NCI-H1092 (cell line): ENCODE measurements at regions not wholly inside any gene's neighbourhood (a gene's known extent, or its start where the extent isn't known, plus 50 kb on each side); places are given as distances from the start of the nearest gene placed in this dataset.
"Not testable (repeated sequence)": the region's sequence is repeated elsewhere in the genome, so short reads cannot be mapped to it uniquely, and the experiment has no call there.

Experiments
- DNase-seq: peaks from one replicate; lab custom pipeline; 2025; lab: John Stamatoyannopoulos, UW

DNA sequence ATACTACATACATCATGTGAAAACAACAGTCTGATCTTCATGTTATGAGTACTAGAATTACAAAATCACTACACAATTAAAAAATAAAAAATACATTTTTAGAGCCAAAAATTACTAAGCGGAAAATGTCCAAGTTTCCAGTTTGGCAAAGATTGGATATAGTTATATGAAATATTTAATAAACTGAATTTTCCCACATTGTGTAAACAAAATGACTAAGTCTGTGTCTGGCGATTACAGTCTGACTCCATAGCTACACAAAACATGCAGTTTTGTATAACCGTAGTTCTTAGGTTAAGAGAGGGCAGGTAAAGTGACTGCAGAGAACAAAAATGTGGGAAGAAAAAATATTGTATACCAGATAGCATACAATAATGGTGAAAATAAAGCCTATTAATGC, 59.2 kb upstream of the TMEM47 start:
- no peak for DNase-seq

DNA sequence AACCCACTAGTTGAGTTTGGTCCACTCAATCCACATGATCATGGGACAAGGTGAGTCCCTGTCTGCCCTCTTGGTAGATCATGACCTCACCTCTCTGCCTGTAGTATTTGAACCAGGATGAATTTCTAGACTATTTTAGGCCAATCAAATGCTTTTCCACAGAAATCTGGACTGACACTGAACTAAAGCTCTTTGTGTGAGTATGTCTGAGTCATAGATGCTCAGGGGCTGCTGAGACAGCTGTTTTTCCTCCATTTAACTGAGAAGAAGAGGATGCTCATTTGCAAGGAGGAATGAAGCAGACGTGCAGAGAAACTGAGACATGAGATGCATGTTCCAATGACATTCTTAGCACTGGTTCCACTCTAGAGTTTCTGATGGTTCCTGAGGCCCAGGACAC, 77.3 kb upstream of the TMEM47 start:
- DNase-seq: no peak

DNA sequence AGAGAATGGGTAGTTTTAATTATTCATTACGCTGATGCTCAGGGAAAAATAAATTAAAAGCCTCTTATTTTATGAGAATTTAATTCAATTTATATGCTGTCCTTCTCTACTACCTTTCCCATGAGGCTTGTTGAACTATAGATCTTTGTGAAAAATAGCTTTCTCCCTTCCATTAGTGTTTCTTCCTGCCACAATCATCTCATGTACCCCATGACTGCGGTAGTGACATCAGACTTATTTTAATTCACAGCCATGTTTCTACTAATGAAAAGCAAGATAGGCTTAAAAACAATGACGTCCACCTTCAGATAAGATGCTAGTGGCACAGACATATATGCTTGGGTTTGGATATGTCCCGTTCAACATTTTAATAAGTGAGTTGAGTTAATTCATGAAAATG, 87.4 kb upstream of the TMEM47 start:
- no peak for DNase-seq

DNA sequence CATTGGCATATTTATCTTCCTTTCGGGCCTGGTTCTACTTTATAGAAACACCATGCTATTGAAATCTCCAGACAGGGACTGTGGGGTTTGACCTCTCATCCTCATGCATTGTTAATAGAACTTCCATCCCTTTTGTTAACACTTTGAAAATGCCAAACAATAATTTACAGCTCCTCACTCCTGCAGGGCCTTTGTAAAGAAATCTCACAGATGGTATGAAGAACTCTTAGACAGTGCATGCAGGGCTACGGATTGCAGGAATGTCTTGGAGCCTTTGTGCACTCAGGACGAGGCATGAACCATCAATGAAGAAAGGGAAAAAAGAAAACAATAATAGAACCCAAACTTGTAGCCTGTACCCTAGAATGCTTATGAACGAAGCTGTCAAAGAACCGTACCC, 92.8 kb upstream of the TMEM47 start:
- DNase-seq: no peak

DNA sequence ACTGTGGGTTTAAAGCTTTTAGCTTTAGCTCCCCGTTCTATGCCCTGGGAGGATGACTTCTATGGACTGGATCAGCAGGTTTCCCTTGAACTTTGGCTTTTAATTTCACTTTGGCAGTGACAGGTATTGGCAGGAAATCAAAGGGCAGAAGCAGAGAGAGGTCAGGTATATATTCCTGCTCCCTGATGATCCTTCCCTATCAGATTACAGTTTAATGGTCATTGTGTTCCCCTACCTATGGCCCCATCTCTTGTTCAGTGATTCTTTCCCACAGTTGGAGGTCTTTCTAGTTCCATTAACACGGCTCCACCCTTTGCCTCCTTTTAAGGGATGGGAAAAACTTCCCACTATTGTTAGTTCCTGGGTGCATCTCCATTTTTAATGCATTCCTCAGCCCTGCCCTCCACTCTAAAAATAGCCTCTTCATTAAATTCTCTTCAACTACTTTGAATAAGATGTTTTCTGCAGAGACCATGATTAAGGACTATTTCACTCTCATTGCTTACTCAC, 107.8 kb upstream of the TMEM47 start:
- DNase-seq: no peak

DNA sequence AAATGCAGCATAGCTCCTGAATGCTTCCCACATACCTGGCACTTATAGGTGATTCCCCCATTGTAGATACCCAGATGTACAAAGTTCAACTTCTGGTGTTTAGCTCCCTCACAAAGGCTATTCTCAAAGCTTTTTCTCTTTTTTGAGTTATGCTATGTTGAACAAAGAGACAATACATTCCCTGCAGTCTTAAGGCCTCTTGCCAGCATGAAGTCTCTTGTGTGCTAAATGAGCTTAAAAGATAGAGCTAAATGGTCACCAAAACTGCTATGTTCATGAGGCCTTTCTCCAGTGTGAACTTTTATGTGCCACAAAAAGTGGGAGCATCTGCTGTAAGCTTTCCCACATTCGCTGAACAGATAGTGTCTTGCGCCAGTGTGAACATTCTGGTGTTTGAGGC, 111.2 kb upstream of the TMEM47 start:
- no peak for DNase-seq

DNA sequence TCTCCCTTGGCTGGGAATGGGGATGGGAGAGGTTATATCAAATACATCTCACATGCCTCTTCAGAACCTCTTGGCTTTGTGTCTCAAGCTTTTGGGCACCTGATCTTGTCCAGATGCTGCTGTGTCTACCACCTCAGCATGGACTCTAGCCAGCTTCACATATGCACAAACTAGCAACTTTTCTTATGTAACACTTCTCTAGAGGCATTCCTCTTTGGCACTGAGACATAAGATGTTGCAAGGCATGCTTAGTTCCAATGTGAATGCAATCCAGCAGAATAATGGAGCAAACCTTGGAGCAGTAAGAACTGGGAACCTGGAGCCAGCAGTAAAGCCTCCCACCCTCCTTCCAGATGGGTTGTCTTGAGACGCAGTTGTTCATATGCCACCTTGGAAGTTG, 113.4 kb upstream of the TMEM47 start:
- DNase-seq: no peak

DNA sequence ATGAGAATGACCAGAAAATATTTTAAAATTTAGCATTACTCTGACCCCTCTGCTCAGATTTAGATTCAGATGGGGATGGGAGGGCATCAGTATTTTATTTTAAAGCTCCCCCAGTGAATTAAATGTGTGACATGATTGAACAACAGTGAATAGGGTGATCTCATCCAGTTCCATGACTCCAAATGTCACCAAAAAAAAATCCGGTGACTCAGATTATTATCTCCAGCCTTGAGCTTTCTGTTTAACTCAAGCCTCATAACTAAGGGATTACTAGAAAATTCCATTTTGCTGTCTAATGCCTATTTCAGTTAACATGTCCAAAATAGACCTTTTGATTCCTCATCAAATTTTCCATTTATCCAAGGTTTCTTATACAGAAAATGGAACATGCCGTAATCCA, 121.8 kb upstream of the TMEM47 start:
- no peak for DNase-seq

DNA sequence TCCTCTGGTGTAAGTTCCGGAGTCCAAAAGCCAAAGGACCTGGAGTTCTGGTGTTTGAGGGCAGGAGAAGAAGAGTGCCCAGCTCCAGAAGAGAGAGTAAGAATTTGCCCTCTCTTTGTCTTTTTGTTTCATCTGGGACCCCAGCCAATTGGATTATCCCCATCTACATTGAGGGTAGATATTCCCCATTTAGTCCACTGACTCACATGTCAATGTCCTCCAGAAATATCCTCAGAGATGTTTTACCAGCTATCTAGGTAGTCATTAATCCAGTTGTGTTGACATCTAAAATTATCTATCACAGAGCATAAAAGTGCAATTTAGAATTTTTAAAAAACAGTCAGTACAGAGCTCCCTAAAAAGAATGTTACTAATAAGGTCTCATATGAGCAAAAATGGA, 132.9 kb upstream of the TMEM47 start:
- DNase-seq: no peak

DNA sequence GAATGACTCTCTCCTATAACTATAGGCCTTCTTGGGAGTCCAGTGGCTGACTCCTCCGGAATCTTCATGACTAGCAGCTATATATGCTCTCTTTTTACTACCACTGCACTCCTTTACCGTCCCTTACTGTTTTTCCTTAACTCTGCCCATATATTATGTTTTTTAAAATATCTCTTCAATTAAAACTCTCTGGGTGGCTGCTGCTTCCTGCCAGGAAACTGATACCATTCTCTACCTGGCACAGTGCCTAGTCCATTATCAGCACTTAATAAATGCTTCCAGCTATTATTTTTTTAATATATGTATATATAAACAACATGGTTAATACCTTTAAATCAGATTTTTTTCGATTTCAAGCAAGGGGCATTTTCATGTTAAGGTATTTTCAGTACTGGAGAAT, 136.6 kb upstream of the FAM47B start:
- no peak for DNase-seq

DNA sequence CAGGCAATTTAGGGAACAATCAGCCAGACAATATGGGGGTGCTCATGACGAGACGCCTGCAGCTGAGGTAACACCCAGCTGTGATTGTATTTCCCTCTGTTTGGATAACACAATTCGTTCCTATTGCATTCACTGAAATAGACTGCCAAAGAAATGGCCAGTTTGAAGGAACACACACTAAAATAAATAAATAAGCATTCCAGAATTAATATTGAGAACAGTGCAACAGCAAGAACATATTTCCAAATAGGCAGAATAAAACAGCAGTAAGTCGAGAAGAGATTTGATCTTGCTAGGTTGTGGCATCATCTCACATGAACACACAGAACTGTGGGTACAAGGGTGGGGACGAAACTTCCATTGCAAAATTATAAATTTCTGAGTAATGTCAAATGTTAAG, 133.5 kb upstream of the FAM47B start:
- DNase-seq: no peak

DNA sequence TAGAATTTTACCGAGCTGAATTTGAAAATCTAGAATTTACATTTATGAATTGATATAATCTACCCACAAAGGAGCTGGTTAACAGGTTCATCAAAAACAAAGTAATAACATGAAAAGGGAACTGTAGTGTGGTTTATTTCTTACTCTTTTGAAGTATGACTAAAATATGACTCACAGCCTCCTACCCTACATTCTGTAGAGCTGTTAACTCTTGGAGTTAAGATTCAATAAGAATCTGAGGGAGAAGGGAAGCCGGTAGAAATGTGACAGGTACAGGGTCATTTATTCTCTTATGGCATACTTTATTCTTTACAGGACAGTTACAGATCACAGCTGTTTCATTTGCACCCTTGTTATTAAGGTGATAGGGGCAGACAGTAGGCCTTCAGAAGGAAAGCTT, 132.2 kb upstream of the FAM47B start:
- DNase-seq: no peak

DNA sequence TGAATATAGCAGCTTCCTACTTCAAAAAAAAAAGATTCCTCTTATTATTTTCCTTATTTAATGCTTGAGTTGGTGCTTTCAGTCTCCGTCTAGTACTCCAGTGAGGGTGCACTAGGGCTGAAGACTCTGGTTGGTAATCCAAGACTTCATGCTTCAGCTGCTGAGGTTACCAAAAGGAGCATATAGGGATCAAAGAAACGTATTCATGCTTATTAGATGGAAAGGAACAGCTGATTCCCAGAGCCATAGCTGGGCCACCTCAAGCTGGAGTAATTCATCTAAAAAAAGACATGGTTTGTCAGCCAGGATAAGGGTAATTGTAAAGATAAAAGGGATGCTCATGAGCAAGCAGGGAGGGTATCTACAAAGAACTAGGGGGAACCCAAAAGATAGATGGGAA, 131.7 kb upstream of the FAM47B start:
- DNase-seq: no peak

DNA sequence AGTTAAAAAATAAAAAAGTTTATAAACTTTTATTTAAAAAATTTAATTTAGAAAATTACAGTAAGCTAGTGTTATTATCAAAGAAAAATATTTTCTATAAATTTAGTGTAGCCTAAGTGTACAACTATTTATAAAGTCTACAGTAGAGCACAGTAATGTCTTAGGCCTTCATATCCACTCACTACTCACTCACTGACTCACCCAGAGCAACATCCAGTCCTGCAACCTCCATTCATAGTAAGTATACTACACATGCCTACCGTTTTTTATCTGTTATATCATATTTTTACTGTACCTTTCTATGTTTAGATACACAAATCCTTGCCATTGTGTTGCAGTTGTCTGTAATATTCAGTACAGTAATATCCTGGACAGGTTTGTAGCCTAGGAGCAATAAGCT, 129.0 kb upstream of the FAM47B start:
- DNase-seq: no peak

DNA sequence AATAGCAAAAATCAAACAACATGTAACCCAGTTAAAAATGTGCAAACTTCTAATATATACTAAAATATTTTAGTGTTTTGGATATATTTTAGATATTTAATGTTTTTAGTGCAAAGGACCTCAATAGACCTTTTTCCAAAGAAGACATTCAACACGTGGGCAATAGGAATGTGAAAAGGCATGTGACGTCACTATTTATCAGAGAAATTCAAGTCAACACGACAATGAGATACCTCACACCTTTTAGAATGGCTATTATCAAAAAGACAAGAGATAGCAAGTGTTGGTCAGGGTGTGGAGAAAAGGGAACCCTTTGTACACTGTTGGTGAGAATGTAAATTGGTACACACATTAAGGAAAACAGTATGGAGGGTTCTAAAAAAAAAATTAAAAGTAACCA, 115.6 kb upstream of the FAM47B start:
- DNase-seq: no peak

DNA sequence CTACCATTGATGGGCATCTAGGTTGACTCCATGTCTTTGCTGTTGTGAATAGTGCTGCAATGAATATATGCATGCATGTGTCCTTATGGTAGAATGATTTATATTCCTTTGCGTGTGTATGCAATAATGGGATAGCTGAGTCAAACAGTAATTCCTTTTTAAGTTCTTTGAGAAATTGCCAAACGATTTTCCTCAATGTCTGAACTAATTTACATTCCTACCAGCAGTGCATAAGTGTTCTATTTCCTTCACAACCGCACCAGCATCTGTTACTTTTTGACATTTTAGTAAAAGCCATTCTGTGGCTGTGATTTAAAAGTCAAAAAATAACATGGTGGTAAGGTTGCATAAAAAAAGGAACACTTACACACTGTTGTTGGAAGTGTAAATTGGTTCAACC, 103.1 kb upstream of the FAM47B start:
- DNase-seq: no peak

DNA sequence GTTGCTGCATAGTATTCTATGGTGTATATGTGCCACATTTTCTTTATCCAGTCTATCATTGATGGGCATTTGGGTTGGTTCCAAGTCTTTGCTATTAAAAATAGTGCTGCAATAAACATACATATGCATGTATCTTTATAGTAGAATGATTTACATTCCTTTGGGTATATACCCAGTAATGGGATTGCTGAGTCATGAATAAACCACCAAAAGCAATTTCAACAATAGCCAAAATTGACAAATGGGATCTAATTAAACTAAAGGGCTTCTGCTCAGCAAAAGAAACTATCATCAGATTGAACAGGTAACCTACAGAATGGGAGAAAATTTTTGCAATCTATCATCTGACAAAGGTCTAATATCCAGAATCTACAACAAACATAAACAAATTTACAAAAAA, 101.4 kb upstream of the FAM47B start:
- not testable (repeated sequence) for DNase-seq

DNA sequence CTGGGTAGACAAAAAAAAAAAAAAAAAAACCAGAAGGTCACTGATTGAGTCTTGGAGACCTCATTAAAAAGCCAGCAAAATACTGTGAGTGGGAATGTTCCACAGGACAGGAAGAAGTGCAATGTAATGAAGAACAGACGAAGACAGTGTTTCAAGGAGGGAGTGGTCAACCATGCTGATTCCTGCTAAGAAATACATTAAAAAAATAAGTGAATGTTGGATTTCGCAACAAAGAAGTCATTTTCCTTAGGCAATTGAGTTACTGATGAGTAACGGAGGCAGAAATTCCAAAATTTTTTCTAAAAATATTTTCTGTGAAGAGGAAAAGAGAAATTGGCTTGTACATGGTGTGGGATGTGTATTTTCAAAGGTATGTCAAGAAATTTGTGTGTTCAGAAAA, 94.3 kb upstream of the FAM47B start:
- DNase-seq: no peak

DNA sequence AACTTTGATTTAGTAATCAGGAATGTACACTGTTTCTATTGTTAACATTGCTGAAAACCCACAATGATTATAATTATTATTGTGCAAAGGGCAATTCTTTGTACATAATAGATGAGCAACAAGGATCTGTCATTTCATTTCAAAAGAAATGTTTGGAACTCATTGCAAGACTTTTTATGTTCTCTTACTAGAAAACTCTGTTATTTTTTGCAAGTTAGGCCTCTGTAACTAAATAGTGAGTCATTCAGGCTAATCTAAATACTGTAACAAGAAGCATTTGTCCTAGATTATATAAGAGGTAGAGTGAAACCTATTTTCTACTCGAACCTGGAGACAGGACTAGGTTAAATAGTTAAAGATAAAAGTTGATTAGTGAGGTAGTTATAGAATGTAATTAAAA, 93.2 kb upstream of the FAM47B start:
- no peak for DNase-seq

DNA sequence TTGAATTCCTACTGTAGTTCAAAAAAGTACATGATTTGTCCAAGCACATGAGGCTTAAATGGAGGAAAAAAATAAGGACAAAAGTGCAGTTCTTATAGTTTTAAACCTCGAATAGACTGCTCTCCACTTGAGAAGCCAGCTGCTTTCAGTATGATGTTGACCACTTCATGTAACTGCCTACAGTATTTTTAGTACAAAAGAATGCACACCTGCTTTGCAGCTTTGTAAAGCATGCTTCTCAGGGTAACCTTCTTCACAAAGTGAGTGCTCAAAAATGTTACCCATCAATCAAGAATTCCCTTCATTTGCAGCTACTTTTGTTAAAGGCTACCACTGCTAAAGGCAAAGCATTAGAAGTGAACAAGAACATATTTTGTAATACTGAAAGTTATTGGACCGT, 83.4 kb upstream of the FAM47B start:
- peak; percentile 2 for DNase-seq

DNA sequence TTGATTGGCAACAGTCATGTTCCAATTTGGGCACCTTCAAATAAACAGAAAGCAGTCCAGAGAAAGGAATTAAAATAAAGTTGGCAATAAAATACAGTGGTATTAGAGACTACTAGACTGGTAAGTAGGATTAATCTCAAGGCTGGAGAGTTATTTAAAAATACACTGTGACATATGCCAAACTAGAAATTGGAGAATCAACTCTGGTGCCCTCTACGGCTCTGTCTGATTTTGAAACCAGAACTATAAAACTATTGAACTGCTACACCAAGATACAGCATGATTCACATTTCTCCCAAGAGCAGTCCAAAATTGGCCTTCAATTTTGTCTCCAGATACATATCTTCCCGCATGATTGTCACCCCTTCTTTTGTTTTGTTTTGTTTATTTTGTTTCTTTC, 78.7 kb upstream of the FAM47B start:
- no peak for DNase-seq

DNA sequence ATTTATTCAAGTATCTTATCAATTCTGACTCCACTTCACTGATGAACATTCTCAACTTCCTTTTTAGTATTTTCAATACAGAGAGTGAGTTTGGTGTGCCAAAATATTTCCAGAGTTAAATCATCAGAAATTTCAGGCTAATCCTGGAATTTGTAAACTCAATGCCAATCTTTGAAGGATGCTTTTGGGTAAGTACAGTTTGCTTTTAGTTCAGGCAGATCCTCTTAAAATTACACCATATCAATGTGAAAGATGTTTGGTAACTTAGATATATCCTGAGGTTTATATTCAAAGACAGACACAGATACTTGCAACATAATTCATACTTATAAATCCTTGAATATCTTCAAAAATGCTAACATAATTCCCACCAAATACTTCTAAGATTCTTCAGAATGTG, 76.0 kb upstream of the FAM47B start:
- no peak for DNase-seq

DNA sequence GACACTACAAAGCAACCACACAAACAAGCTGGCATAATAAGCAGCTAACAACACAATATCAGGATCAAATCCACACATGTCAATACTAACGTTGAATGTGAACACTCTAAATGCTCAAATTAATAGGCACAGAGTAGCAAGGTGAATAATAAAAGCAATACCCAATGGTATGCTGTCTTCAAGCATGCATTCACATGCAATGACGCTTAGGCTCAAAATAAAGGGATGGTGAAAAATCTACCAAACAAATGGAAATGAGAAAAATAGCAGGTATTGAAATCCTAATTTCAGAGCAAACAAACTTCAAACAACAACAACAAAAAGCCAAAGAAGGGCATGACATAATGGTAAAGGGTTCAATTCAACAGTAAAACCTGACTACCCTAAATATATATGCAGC, 74.0 kb upstream of the FAM47B start:
- DNase-seq: no peak

DNA sequence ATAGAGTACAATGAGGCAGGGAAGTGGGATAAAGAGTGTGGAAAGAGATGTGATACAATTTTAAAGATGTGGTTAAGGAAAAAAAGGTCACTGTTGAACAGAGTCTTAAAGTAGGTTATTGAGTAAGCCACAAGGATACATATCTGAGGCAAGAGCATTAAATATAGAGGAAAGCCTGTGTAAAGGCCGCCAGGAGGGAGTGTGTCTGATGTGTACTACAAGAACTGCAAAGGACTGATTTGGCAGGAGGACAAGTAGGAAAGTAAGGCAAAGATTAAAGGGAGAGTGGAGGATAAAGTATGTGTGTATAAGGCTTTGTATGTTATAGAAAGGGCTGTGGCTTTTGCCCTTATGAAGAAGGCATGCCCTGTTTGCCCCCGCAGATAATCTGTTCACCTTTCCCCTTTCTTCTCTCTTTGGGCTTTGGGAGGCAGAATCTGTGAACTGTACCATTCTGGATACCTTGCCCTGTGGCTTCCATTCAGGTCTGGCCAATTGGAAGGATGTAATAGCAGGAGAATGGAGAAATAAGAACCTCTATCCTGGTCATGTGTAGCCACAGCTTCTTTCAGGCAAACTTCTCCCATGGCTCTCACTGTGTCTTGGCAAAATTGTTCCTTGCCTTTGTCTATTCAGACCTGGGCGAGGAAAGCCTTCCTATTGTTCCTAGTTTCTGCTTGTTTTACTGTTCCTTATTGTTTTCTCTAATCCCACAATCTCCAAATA, 68.9 kb upstream of the FAM47B start:
- DNase-seq: no peak

DNA sequence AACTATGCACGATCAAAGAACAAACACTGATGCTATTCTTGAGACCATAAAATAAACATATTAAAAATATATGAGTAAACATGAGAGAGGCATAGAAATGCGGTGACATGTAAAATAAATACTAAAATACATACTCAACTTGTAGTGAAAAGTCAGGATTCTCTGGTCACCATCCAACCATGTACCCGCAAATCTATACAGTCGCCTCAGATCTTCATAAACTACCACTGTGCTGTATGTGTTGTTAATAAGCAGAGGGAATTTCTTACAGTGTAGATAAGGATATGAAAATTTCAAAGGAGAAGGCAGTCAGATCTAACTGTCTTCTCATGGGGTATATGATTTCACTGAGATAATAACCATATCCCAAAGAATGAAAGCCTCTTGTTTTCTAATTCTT, 67.8 kb upstream of the FAM47B start:
- no peak for DNase-seq
